ENCODE measurements at regions not wholly inside any gene's neighbourhood (a gene's known extent, or its start where the extent isn't known, plus 50 kb on each side); places are given as distances from the start of the nearest gene placed in this dataset.
A peak's percentile ranks its signal among the peaks of the same experiment; 100 is the strongest.

GRCh38 chr14:26925876-26926584, 328.2 kb upstream of the NOVA1 start:
- DNase-seq, result peak in 2 of 58 donors; percentile 3 to 12

- DNase-seq, result peak in 1 of 58 donors; percentile 11
Observed at GRCh38 chr14:26926585-26926984, 328.8 kb upstream of the NOVA1 start.

DNA sequence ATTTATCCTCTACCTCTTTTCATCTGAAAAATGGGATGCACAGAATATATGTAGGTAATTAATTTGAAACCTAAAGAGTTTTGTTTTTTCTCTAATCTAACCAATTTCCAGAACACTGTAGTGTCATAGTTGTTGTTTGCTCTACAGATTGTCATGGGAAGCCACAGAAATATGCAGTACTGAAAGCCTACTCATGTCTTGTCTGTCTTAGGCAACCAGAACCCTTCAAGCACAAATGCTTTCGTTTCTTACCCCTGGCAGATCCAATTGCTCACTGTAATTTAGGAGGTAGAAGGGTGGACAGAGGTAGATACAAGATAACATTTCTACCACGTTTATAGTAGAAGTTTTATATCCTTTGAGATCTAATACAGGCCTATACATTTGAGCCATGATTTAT, 330.2 kb upstream of the NOVA1 start:
- no peak for DNase-seq

GRCh38 chr14:26929361-26929760, 331.5 kb upstream of the NOVA1 start:
- DNase-seq, result no peak

GRCh38 chr14:26930576-26930975, 332.7 kb upstream of the NOVA1 start:
- no peak for DNase-seq

DNA sequence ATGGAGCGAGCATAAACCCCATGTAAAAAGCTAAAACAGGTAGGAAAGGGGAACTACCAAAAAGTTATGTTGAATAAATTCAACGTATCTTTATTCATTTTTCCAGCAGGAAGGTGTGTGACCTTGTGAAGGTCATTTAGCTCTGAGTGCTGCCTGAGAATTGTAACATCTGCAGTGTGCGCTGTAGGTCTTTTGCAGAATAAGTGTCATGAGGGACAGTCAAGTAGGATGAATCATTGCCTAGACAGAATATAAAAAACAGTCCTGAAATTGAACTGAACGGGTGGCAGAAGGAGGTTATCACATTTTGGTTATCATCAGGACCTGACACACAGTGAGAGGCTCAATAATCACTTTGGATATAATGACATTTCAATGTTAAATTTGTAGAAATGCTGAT, 334.8 kb upstream of the NOVA1 start:
- DNase-seq, result no peak

- DNase-seq, result no peak
Observed at GRCh38 chr14:26933431-26933830, 335.6 kb upstream of the NOVA1 start.

DNA sequence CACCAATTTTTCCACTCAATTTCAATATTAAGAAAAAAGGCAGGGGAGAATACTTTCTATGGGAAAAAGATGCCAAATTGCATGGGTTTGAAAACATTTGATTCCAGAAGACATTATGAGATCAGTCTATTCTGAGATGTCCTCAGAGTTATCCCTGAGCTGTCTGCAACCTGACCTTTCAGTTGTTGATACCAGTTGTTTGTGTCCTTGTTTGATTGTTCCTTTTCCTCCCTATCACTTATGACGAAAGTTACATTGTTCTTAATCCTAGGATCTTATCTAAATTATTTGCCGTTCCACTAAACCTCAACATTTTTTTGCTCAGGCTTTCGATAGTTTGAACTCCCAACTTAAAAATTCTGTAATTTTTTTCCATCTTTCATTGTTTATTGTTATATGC, 336.3 kb upstream of the NOVA1 start:
- DNase-seq, result no peak

DNA sequence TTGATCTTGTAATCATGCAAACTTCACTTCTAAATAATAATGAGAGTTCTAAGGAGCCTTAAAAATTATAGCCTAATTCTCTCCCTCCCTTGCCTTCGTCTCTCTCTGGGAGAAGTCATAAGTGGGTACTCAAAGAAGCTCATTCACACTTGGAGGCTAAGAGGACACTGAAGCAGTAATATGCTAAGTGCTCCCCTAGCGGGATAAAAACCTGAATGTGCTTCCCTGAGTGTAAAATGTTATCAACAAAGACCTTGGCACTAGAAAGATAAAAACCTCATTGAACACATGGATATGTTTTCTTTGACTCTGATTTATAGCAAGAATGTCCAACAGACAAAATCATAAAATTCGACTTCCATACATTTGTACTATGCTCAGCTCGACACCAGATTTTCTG, 337.9 kb upstream of the NOVA1 start:
- no peak for DNase-seq

- no peak for DNase-seq
Observed at GRCh38 chr14:26938054-26938453, 340.2 kb upstream of the NOVA1 start.

DNA sequence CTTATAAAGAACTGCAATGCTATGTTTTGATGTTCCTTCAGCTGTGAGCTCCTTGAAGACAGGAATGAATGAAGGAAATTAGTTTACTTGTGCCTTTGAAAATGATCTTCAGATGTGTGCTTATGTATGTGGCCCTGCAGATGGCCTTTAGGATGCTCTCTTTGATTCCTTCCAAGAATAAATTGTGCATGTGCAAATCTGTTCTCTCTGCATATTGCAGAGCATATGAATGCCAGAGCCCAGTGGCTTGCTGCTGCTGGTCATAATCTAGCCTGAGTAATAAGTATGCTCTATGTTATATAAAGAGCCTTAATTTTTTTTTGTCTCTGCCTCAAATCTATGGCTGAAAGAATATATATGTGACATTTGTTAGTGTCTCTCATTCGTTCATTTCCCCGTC, 341.9 kb upstream of the NOVA1 start:
- DNase-seq, result no peak

DNA sequence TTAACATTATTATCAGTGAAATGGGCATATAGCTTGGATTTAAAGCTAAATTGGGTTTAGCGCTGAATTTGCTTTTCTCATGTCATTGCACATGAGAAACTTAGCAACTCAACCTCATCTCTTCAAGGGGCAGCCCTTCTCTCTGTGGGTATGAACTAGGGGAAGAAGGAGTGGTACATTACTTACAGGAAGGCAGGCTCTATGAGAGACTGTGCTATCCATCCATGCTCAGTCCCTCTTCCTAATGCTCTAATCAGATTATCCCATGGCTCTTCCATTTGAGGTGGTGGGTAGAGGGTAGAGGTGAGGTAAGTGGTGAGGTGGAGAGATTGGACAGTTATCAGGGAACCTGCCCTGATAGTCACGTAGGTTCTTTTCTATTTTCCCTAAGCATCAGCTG, 343.7 kb upstream of the NOVA1 start:
- DNase-seq, result no peak

- no peak for DNase-seq
Observed at GRCh38 chr14:26947265-26947664, 349.4 kb upstream of the NOVA1 start.

DNA sequence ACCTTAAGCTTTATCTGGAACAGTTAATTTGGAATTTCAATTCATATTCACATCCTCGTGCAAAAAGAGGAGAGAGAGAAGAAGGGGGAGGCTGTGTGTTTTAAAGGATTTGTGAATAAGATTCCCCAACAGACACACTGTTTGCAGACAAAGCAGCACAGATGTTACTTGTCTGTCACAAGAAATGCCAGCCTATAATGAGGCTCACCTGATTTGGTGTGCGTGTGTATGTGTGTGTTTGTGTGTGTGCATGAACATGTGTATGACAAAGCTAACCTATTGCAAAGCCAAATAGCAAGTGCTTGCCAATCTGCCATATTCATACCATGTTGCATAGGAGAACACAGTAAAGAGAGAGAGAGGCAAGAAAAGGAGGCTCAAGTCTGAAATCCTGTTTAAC, 361.6 kb upstream of the NOVA1 start:
- DNase-seq, result no peak

DNA sequence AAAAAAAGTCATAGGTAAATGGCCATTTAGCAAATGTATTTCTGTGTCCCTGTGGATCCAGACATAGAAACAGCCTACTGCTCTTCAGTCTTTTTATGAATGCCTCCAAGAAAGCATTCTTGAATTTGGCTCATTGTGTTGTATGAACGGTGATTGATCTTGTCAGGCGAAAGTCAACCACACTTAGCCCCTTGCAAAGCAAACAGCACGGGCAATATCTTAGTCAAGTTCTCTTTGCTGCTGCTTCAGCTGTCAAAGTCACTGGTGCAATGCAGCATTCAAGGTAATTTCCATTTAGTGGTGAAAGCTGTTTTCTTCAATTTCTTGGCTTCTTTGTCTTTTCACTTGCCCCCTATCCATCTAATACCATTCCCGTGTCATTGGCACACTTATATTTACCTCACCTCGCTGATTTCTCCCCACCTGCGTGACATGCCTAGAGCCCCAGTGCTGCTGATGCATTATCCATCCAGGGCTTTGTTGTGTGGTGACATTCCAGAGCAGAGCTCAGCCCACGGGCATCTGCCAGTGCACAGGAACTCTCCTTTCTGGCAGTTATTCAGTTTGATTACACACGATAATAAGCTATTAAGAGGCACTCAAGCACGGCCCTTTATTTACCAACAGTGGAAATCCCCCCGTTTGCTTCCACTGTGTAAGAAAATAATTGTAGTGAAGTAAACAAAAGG, 362.3 kb upstream of the NOVA1 start:
- no peak for DNase-seq

- DNase-seq, result no peak
Observed at GRCh38 chr14:26963711-26964110, 365.9 kb upstream of the NOVA1 start.

DNA sequence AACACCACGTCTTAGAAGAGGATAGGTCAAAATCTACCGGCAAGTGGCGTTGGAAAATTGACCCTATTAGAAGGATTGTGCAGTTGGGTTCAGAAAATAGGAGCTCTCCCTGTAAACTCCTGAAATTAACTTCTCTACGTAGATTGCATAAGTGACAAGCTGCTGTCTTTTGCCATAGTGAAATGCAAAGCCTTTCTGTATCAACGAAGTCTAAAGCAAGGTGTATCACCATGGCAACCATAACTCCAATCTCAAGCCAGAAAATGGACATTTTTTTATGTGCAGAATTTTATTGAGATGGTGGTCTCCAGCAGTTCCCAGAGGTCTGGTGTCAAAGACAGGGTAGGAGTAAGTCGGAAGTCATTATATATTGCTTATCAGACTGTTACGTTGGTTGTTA, 367.7 kb upstream of the NOVA1 start:
- DNase-seq, result no peak

DNA sequence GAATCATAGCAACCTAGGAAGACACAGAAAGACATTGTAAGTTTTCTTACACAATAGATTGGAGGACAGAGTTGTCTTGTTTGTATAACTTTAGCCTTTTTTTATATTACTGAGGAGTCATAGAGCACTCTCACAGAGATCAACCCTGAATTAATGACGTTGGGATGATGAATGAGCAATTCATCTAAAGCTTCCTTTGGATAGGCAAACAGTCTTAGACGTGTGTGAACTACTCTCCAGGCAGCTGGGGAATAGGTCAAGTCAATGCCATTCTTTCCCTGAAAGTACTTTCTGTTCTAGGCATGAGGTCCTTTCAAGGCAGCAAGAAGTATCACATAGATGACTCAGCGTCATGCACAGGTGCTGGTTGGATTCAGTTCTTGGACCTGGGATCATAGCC, 369.1 kb upstream of the NOVA1 start:
- DNase-seq, result peak in 3 of 58 donors; percentile 6 to 22 (median 9)

DNA sequence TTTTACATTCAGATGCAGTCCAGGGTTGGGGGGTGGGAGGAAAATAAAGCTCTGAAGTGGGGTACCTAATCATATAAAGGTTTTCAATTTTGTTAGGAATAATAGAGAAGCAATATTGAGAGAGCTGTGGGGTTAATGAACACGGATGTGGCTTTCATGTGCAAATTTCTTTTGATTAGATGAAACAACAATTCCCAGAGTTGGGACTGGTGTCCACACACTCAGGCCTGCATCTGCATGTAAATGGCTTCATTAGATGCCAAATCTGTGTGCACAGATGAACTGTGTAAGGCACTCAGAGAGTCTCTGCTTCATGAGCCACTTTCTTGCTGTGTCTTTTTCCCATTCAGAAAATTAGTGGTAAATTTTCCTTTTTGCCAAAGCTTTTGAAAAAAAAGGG, 377.1 kb upstream of the NOVA1 start:
- peak in 2 of 58 donors; percentile 2 to 6 for DNase-seq

- no peak for DNase-seq
Observed at GRCh38 chr14:26982071-26982470, 384.2 kb upstream of the NOVA1 start.

GRCh38 chr14:26984311-26985177, 386.7 kb upstream of the NOVA1 start:
- DNase-seq, result peak in 39 of 58 donors; percentile 1 to 73 (median 34)

DNA sequence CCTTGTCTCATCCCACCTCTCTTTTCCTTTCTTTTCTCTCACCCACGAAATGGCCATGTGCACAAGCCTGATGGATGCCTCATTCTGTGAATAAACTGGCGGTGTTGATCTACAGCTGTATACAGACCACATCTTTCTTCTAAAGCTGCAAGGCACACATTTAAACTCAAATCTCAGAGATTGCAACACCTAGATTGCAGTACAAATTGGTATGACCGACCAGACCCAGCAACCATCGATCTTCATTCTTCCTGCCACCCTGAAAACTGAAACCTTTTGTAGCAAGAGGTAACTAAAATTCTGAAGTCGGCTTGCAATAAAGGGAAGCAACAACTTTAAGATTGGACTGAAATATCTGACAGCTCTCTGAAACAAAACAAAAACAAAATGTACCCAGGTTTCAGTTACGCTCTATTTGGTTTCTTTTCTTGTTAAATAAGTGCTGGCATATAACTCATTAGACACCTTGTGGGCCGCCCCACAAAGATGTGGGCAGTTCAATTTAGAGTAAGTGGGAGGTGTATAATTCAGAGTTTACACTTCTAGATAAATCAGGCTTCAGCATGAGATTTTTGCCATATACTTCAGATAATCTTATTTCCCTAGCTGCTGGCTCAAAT, 390.0 kb upstream of the NOVA1 start:
- peak in 1 of 58 donors; percentile 10 for DNase-seq

Measured in anterior cingulate cortex (tissue), 58 donors.